GM18861 (cell line): ENCODE measurements at regions not wholly inside any gene's neighbourhood (a gene's known extent, or its start where the extent isn't known, plus 50 kb on each side); places are given as distances from the start of the nearest gene placed in this dataset.

Experiments
- ATAC-seq: cut with Tn5 transposase; IDR thresholded peaks from one replicate; pipeline ENCODE4 v1.9.1; 2021; ENCODE audit not compliant: unreplicated experiment

DNA sequence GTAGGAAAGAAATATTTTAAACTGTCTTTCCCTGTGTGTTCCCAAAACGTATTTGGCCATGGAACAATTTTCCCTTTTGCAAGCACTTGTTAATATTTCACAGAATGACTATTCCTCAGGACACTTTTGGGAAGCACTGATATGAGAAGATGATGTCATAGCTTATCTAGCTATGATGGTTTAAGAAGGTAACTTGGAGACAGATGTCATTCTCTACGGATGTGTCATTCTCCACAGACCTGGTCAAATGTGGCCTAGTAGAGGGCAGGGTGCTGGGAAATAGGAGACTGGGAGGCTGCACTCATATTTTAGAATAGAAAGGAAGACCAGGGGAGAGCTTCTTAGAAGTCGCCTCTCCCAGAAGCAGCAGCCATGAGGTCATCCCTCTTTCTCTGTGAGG is 220.7 kb upstream of the GLI3 start:
- no peak for ATAC-seq

DNA sequence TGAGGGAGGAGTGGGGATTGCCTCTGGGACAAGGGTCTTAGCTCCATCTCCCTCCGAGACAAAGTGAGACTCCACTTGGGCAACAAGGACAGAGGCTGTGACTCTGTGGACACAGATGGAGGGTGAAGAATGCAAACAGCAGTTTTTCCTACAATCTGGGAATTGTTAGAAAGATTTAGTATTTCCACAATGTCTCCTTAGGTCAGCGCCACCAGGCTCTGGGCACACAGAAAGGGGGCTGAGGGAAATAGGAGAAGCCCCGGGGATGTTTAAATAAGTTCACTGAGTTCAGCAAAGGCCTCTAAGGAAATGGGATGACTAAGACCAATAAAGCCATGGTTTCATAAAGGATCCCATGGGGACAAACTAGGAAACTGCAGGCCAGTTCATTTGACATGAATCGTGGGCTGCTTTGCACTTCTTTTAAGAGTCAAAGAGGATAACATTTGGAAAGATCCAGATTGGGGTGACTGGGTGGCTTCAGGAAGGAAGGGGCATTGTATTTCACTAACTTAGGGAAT is 219.8 kb upstream of the GLI3 start:
- ATAC-seq = no peak

DNA sequence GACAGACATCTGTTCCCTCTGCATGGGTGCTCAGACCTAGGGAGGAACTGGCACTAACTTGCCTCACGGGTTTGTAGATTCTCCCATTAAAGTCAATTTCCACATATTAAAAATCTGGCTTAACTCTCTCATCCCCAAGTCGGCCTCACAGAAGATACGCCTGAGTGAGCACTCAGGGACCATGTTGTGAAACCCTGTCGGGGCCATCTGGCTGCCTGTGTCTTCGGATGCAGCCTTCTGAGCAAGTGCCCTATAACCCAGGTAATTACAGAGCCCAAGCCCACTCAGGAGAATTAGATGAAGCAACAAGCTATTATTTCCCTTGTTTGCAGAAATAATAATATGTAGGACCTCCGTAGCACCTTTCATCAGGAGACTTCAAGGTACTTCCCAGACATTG is 219.3 kb upstream of the GLI3 start:
- ATAC-seq = no peak

GRCh38 chr7:42453931-42454361 is 216.9 kb upstream of the GLI3 start:
- no peak for ATAC-seq

GRCh38 chr7:42452356-42452755 is 215.3 kb upstream of the GLI3 start:
- ATAC-seq = no peak

- ATAC-seq = no peak
These were observed 212.4 kb upstream of the GLI3 start for GRCh38 chr7:42449431-42449830.

DNA sequence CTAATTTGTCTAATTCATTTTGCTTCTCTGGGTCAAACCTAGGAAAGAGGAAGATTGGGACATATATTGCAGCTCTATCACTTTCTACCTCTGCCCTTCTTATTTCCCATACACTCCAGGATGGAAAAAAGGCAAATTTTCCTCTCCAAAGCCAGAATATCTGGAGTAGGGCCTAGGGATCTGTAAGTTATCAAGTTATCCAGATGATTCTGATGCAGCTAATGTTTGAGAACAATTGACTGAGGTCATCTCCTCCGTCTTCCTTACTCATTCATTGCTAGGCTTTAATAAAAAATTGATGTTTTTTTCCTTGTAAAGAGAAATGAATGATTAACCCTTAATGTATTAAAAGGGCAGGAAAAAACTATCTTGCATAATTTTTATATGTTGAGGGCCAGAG is 211.9 kb upstream of the GLI3 start:
- ATAC-seq = no peak

DNA sequence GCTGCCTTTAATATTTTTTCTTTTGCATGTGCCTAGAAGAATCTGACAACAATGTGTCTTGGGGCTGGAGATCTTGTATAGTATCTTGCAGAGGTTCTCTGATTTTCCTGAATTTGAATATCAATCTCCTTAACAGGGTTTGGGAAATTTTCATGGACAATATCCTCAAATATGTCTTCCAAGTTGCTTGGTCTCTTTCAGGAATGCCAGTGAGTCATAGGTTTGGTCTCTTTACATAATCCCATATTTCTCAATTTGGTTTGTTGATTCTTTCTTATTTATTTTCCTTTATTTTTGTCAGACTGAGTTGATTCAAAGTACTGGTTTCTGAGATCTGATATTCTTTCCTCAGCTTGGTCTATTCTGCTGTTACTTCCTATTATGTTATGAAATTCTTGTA is 208.7 kb upstream of the GLI3 start:
- ATAC-seq = no peak

GRCh38 chr7:42440951-42441350 is 203.9 kb upstream of the GLI3 start:
- ATAC-seq = no peak

- no peak for ATAC-seq
These were observed 195.6 kb upstream of the GLI3 start for GRCh38 chr7:42432644-42433043.

GRCh38 chr7:42431873-42432272 is 194.9 kb upstream of the GLI3 start:
- ATAC-seq = no peak

GRCh38 chr7:42429339-42429738 is 192.3 kb upstream of the GLI3 start:
- no peak for ATAC-seq

DNA sequence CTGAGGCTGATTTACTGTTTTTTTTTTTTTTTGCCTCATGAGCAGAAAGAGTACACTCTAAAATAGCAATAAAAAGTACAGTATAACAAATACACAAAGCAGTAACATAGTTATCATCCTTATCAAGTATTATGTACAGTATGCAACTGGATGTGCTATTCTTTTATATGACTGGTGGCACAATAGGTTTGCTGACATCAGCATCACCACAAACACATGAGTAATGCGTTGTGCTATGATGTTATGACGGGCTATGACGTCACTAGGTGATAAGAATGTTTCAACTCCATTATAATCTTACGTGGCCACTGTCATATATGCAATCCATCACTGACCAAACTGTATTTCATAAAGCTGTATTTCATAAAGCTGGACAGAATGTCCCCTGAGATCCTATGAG is 189.2 kb upstream of the GLI3 start:
- no peak for ATAC-seq

GRCh38 chr7:42414941-42415505 is 178.0 kb upstream of the GLI3 start:
- ATAC-seq = no peak

GRCh38 chr7:42414028-42414427 is 177.0 kb upstream of the GLI3 start:
- ATAC-seq = no peak

GRCh38 chr7:42409296-42409695 is 172.3 kb upstream of the GLI3 start:
- no peak for ATAC-seq

DNA sequence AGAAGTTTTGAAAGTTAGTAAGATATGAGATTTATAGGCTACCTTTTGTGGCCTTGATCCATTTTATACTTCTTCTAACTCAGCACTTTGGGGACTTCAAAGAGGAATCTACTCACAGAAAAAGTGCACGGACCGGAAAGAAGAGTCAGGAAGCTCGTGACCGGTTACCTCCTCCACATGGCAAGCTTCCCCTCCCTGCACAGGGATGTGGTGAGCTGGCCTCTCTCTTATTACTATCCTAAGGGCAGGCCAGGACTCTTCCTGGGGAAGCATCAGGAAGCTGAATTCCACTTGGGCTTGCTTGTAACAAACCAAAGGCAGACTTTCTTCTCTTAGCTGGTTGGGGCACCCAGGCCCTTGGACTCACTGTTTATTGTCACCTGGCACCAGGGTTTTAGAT is 170.8 kb upstream of the GLI3 start:
- no peak for ATAC-seq

DNA sequence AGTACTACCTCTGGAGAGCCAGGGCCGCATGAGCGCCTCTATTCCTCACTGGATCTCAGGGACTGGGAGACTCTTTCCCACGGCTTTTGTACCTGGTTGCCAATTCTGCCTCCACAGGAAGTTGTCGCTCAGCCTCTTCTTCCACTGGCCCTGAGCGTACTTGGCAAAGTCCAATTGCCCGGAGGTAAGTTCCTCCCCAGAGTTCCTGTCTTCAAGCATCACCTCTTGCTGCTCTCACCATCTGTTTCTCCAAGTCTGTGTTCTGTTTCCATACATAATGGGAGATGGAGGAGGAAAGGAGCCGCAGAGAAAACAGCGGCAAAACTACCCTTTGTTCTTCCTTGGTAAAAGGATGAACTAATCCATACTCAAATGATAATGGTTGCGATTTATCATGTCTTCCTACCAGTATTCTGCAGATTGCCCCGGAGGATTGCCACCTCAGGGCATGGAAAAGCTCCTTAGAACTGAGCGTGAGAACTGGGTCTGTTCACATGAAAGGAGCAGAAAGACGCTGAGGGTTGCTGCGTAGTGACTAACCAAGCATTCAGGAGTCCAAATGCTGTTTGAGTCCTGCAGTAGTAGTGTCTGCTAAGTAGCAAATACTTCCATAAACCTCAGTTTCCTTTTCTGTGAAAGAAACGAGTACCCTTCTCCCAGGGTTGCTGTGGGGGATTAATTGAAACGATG is 170.2 kb upstream of the GLI3 start:
- no peak for ATAC-seq

- ATAC-seq = no peak
These were observed 169.3 kb upstream of the GLI3 start for GRCh38 chr7:42406358-42406757.

DNA sequence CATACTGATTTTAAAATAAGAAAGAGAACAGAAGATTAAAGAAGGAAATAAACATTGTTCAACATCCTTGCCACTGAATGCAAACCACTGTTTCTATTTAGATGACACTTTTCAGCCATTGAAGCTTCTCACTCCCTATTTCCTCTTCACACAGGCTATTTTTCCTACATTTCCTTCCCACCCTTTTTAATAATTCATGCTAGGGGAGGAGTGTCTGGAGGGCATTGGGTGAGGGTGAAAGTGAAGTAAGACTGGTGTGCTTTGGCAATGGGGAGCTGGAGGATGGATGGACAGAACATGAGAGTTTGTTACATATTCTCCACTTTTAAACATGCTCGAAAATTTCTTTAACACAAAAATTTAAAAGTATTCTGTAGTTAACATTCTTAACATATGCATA is 168.8 kb upstream of the GLI3 start:
- ATAC-seq = no peak

DNA sequence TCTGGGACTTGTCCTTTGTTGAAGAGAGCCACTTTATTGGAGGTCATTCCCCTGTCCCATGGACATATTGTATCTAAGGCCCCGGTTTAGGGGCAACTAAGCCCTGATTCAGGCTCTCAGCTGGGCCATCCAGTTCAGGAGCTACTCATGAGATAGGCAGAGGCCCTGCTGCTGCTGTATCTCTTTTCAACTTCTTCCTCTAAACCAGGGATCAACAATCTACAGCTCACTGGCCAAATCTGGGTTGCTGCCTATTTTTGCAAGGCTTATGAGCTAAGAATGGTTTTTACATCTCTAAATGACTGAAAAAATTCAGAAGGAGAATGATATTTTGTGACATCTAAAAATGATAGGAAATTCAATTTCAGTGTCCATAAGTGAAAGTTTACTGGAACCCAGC is 166.8 kb upstream of the GLI3 start:
- ATAC-seq = no peak

GRCh38 chr7:42400961-42401360 is 164.0 kb upstream of the GLI3 start:
- ATAC-seq = no peak

DNA sequence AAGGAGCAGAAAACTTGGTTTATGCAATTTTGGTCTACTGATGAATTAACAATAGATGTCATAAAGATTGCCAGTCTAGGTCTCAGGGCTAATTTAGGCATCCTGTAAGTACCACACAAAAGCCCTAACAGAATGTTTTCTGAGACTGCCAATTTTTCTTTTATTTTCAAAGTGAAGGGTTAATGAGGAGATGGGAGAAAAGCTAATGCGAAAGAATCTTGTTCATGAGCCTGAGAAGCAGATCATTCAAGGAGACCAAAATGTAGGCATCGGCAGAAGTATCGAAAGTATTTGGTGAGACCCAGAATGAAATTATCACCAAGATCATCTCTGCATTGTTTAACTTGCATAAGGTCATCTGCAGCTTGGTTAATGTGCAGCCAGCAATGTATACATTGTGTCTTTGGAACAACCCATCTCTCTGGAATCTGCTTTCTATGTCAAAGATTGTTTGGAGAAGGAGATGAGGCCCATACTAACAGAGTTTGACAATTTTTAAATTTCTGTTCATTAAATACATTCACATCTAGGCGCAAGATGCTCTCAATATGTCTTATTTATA is 163.3 kb upstream of the GLI3 start:
- no peak for ATAC-seq
